ENCODE measurements at regions not wholly inside any gene's neighbourhood (a gene's known extent, or its start where the extent isn't known, plus 50 kb on each side); places are given as distances from the start of the nearest gene placed in this dataset.

GRCh38 chr16:60717808-60718207 lies 1318.4 kb downstream of the CDH8 start:
- TF ChIP-seq CTCF (IDR thresholded peaks at IDR 0.05; ENCODE audit: poor library complexity, severe bottlenecking) (no peak), EZH2 (IDR thresholded peaks at IDR 0.05; ENCODE audit: borderline replicate concordance, insufficient read depth, low read length, poor library complexity, severe bottlenecking) (no peak), RAD21 (conservative IDR thresholded peaks at IDR 0.05) (no peak), EP300 (conservative IDR thresholded peaks at IDR 0.05; ENCODE audit: poor library complexity, severe bottlenecking) (no peak), TAF1 (IDR thresholded peaks at IDR 0.05; ENCODE audit: low read depth) (no peak), SMC3 (conservative IDR thresholded peaks at IDR 0.05; ENCODE audit: poor library complexity) (no peak)

Data from neural cell (in vitro differentiated cells).